ENCODE measurements at regions not wholly inside any gene's neighbourhood (a gene's known extent, or its start where the extent isn't known, plus 50 kb on each side); places are given as distances from the start of the nearest gene placed in this dataset.
"Not testable (repeated sequence)": the region's sequence is repeated elsewhere in the genome, so short reads cannot be mapped to it uniquely, and the experiment has no call there.

GRCh38 chr7:76934711-76935110 lies 97.5 kb downstream of the SPDYE17 start:
- H3K27ac ChIP-seq (ENCODE audit: insufficient read depth, low read length); dilution Hi-C loops (cut with HindIII; ENCODE audit: low sequenced_read_pairs, unreplicated experiment); H3K79me1 ChIP-seq (ENCODE audit: low read depth in 1 of 2, low read length in 2 of 2); H3K23ac ChIP-seq (ENCODE audit: low read depth, low read length); intact Hi-C loops (cut with micrococcal nuclease); H3K56ac ChIP-seq (ENCODE audit: extremely low read depth, insufficient read depth, low read length); H4K8ac ChIP-seq (ENCODE audit: low read depth in 2 of 2, low read length in 2 of 2); H3K9me3 ChIP-seq (ENCODE audit: control insufficient read depth, insufficient read depth, low read length); H2BK20ac ChIP-seq (ENCODE audit: low read depth, low read length); H3K9ac ChIP-seq (ENCODE audit: low read depth, low read length); H3K4me1 ChIP-seq (ENCODE audit: control insufficient read depth, insufficient read depth, low read length); H2AK5ac ChIP-seq (ENCODE audit: low read depth, low read length); H3K27me3 ChIP-seq (ENCODE audit: control insufficient read depth, insufficient read depth, low read length); CTCF ChIA-PET; H3K36me3 ChIP-seq (ENCODE audit: control insufficient read depth, insufficient read depth, low read length); H3K4me2 ChIP-seq (ENCODE audit: low read depth, low read length); POLR2A ChIA-PET (ENCODE audit: unreplicated experiment); H4K20me1 ChIP-seq (ENCODE audit: insufficient read depth, low read length); H2BK15ac ChIP-seq (ENCODE audit: low read depth, low read length); BruUV-seq (replicated peaks); H2AK9ac ChIP-seq (replicated peaks; ENCODE audit: low read depth, low read length, poor library complexity); H3K4ac ChIP-seq (ENCODE audit: low read depth, low read length); H3K9me1 ChIP-seq (ENCODE audit: insufficient read depth, low read length); ATAC-seq (ENCODE audit: low read depth); H3K14ac ChIP-seq (replicated peaks; ENCODE audit: low read depth, low read length); H2AFZ ChIP-seq (replicated peaks; ENCODE audit: low read length, poor library complexity); in situ Hi-C loops (cut with MboI; ENCODE audit: low sequenced_read_pairs); DNase-seq; H2BK5ac ChIP-seq (ENCODE audit: low read depth, low read length, poor library complexity, severe bottlenecking); H3K4me3 ChIP-seq (ENCODE audit: insufficient read depth, low read depth, low read length); H4K5ac ChIP-seq (ENCODE audit: low read depth, low read length): not testable (repeated sequence)
- H4K91ac ChIP-seq (ENCODE audit: insufficient read depth, low read depth, low read length), result peak overlapping the region; percentile 37; the same call in 1 of the 2 replicates
- no CpG with 5 or more reads among the region's 3 CpGs for WGBS, 2 experiments (ENCODE audit: extremely low coverage in 2 of 2, insufficient read length in 1 of 2)
- H2BK120ac ChIP-seq (ENCODE audit: low read depth, low read length), result peak overlapping the region; percentile 40; the same call in 1 of the 2 replicates
- peak overlapping the region; percentile 59; the same call in 1 of the 2 replicates for H3K18ac ChIP-seq (ENCODE audit: low read depth, low read length)

DNA sequence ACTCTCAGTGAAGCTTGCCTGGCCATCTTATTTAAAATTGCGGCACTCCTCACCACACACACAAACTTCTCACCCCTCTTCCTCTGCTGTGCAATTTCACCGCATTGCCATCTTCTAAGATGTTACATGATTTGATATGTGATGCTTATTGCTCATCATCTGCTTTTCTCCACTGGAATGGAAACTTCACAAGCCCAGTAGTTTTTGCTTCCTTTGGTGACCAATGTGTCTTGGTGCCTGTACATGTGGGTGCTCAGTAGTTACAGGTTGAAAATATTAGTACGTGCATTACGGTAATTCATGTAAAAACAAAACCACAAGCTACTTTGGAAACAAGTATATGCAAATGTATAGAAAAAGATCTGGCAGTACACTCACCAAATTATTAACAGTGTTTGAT lies 99.2 kb downstream of the SPDYE17 start:
- H3K4me2 ChIP-seq (ENCODE audit: low read depth, low read length); H3K4me3 ChIP-seq (ENCODE audit: insufficient read depth, low read depth, low read length); H3K27ac ChIP-seq (ENCODE audit: insufficient read depth, low read length); in situ Hi-C loops (cut with MboI; ENCODE audit: low sequenced_read_pairs); H2AFZ ChIP-seq (replicated peaks; ENCODE audit: low read length, poor library complexity); H3K56ac ChIP-seq (ENCODE audit: extremely low read depth, insufficient read depth, low read length); POLR2A ChIA-PET (ENCODE audit: unreplicated experiment); H3K9me1 ChIP-seq (ENCODE audit: insufficient read depth, low read length); H3K23ac ChIP-seq (ENCODE audit: low read depth, low read length); H3K36me3 ChIP-seq (ENCODE audit: control insufficient read depth, insufficient read depth, low read length); H2BK5ac ChIP-seq (ENCODE audit: low read depth, low read length, poor library complexity, severe bottlenecking); H3K9me3 ChIP-seq (ENCODE audit: control insufficient read depth, insufficient read depth, low read length); DNase-seq; H3K4me1 ChIP-seq (ENCODE audit: control insufficient read depth, insufficient read depth, low read length); H3K9ac ChIP-seq (ENCODE audit: low read depth, low read length); intact Hi-C loops (cut with micrococcal nuclease); BruUV-seq (replicated peaks); ATAC-seq (ENCODE audit: low read depth); H4K5ac ChIP-seq (ENCODE audit: low read depth, low read length); H2AK9ac ChIP-seq (replicated peaks; ENCODE audit: low read depth, low read length, poor library complexity); H3K79me1 ChIP-seq (ENCODE audit: low read depth in 1 of 2, low read length in 2 of 2); CTCF ChIA-PET; H4K8ac ChIP-seq (ENCODE audit: low read depth in 2 of 2, low read length in 2 of 2); H3K27me3 ChIP-seq (ENCODE audit: control insufficient read depth, insufficient read depth, low read length); H4K20me1 ChIP-seq (ENCODE audit: insufficient read depth, low read length); dilution Hi-C loops (cut with HindIII; ENCODE audit: low sequenced_read_pairs, unreplicated experiment): not testable (repeated sequence)
- H2AK5ac ChIP-seq (ENCODE audit: low read depth, low read length), result peak overlapping the region; percentile 50; the same call in 1 of the 2 replicates
- peak overlapping the region; percentile 66 for H4K91ac ChIP-seq (ENCODE audit: insufficient read depth, low read depth, low read length)
- H3K14ac ChIP-seq (replicated peaks; ENCODE audit: low read depth, low read length), result peak overlapping the region; percentile 45; the same call in 1 of the 2 replicates
- H3K18ac ChIP-seq (ENCODE audit: low read depth, low read length), result peak overlapping the region; percentile 84; the same call in 1 of the 2 replicates
- WGBS, 2 experiments (ENCODE audit: extremely low coverage in 2 of 2, insufficient read length in 1 of 2), result no CpG with 5 or more reads among the region's 4 CpGs
- H2BK15ac ChIP-seq (ENCODE audit: low read depth, low read length), result 0 out of 3 replicates have a peak overlapping the region, but pooled peaks have one; percentile 70
- peak overlapping the region; percentile 85 for H2BK20ac ChIP-seq (ENCODE audit: low read depth, low read length)
- peak overlapping the region; percentile 25 for H3K4ac ChIP-seq (ENCODE audit: low read depth, low read length)
- H2BK120ac ChIP-seq (ENCODE audit: low read depth, low read length), result peak overlapping the region; percentile 34; the same call in 1 of the 2 replicates

All from IMR-90 (cell line).